ENCODE measurements at regions not wholly inside any gene's neighbourhood (a gene's known extent, or its start where the extent isn't known, plus 50 kb on each side); places are given as distances from the start of the nearest gene placed in this dataset.

DNA sequence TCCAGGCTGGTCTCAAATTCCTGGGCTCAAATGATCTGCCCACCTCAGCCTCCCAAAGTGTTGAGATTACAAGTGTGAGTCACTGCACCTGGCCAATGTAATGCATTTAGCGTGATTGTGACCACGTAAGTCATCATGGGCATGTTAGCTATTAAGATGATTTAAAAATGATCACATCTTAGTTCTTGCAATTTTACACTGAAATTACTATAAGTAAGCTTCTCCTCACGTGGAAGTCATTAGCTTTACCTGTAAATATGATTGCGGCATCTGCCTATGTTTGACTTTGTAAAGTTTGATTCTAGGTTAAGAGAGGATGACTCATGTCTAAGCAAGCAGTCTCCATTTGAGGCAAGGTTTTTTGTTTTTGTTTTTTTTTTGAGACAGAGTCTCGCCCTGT lies 85.5 kb downstream of the PMAIP1 start:
- Histone ChIP-seq H2AFZ (ENCODE audit: low read length) (no peak overlapping the region), H3K4me3 (ENCODE audit: low read depth, low read length, poor library complexity, severe bottlenecking) (no peak overlapping the region), H3K9me3 (ENCODE audit: low read length) (no peaks in the 10 kb centered on the region), H3K9me2 (ENCODE audit: insufficient read depth, low read length) (no peaks in the 10 kb centered on the region), H3K79me2 (ENCODE audit: insufficient read depth, low read depth, low read length) (no peaks in the 10 kb centered on the region), H4K20me1 (ENCODE audit: insufficient read depth, low read length) (no peaks in the 10 kb centered on the region), H3K4me1 (ENCODE audit: insufficient read depth, low read length, poor library complexity, severe bottlenecking) (no peaks in the 10 kb centered on the region), H3K27ac (ENCODE audit: low read depth, low read length, poor library complexity, severe bottlenecking) (no peak overlapping the region), H3K4me2 (ENCODE audit: low read length) (no peak overlapping the region), H3K36me3 (ENCODE audit: insufficient read depth, low read length) (no peaks in the 10 kb centered on the region; the same call in 1 of the 2 replicates)
- no peak for TF ChIP-seq EZH2phosphoT487 (IDR thresholded peaks at IDR 0.05; ENCODE audit: borderline replicate concordance, low read depth, low read length)
- no peak for TF ChIP-seq CTCF (conservative IDR thresholded peaks at IDR 0.05; ENCODE audit: low read length)
- DNase-seq (ENCODE audit: low spot score): no peak
- ChIA-PET POLR2A (interaction anchor here (0.6 kb wide), 1 partner anchor 141 kb away, joined by 4 read pairs; no protein-coding TSS in a partner anchor), CTCF (ENCODE audit: unreplicated experiment) (no interaction called here)
- intact Hi-C loops (cut with micrococcal nuclease; ENCODE audit: unreplicated experiment): no loop called here
- BruUV-seq (replicated peaks): no TSS peak

GRCh38 chr18:59983506-59983905 lies 83.7 kb downstream of the PMAIP1 start:
- Histone ChIP-seq H4K20me1 (ENCODE audit: insufficient read depth, low read length) (no peaks in the 10 kb centered on the region), H3K79me2 (ENCODE audit: insufficient read depth, low read depth, low read length) (no peaks in the 10 kb centered on the region), H3K27ac (ENCODE audit: low read depth, low read length, poor library complexity, severe bottlenecking) (no peak overlapping the region), H3K4me2 (ENCODE audit: low read length) (no peak overlapping the region), H3K9me2 (ENCODE audit: insufficient read depth, low read length) (no peaks in the 10 kb centered on the region), H3K9me3 (ENCODE audit: low read length) (no peaks in the 10 kb centered on the region), H3K4me1 (ENCODE audit: insufficient read depth, low read length, poor library complexity, severe bottlenecking) (no peaks in the 10 kb centered on the region), H2AFZ (ENCODE audit: low read length) (no peak overlapping the region), H3K36me3 (ENCODE audit: insufficient read depth, low read length) (no peaks in the 10 kb centered on the region; the same call in 1 of the 2 replicates), H3K4me3 (ENCODE audit: low read depth, low read length, poor library complexity, severe bottlenecking) (no peak overlapping the region)
- no peak for TF ChIP-seq EZH2phosphoT487 (IDR thresholded peaks at IDR 0.05; ENCODE audit: borderline replicate concordance, low read depth, low read length)
- BruUV-seq (replicated peaks): no TSS peak
- ChIA-PET CTCF (ENCODE audit: unreplicated experiment) (no interaction called here), POLR2A (no interaction called here)
- intact Hi-C loops (cut with micrococcal nuclease; ENCODE audit: unreplicated experiment): no loop called here
- DNase-seq (ENCODE audit: low spot score): no peak

GRCh38 chr18:59980188-59980637 lies 80.4 kb downstream of the PMAIP1 start:
- H3K9me2 ChIP-seq (ENCODE audit: insufficient read depth, low read length): no peaks in the 10 kb centered on the region
- no peaks in the 10 kb centered on the region for H4K20me1 ChIP-seq (ENCODE audit: insufficient read depth, low read length)
- no peaks in the 10 kb centered on the region for H3K4me1 ChIP-seq (ENCODE audit: insufficient read depth, low read length, poor library complexity, severe bottlenecking)
- H3K4me3 ChIP-seq (ENCODE audit: low read depth, low read length, poor library complexity, severe bottlenecking): no peak overlapping the region
- H3K9me3 ChIP-seq (ENCODE audit: low read length): no peaks in the 10 kb centered on the region
- H3K79me2 ChIP-seq (ENCODE audit: insufficient read depth, low read depth, low read length): no peaks in the 10 kb centered on the region
- TF ChIP-seq CTCF (conservative IDR thresholded peaks at IDR 0.05; ENCODE audit: low read length): no peak
- no peak for TF ChIP-seq EZH2phosphoT487 (IDR thresholded peaks at IDR 0.05; ENCODE audit: borderline replicate concordance, low read depth, low read length)
- intact Hi-C loops (cut with micrococcal nuclease; ENCODE audit: unreplicated experiment): no loop called here
- H3K27ac ChIP-seq (ENCODE audit: low read depth, low read length, poor library complexity, severe bottlenecking): no peak overlapping the region
- ChIA-PET POLR2A (no interaction called here), CTCF (ENCODE audit: unreplicated experiment) (no interaction called here)
- H3K4me2 ChIP-seq (ENCODE audit: low read length): no peak overlapping the region
- no peaks in the 10 kb centered on the region for H3K36me3 ChIP-seq (ENCODE audit: insufficient read depth, low read length)
- DNase-seq (ENCODE audit: low spot score): no peak
- H2AFZ ChIP-seq (ENCODE audit: low read length): no peak overlapping the region
- BruUV-seq (replicated peaks): no TSS peak
